Suprapubic skin (tissue), 4 donors: ENCODE measurements at regions not wholly inside any gene's neighbourhood (a gene's known extent, or its start where the extent isn't known, plus 50 kb on each side); places are given as distances from the start of the nearest gene placed in this dataset.

Source experiments
- DNase-seq, 2 donors: peaks; one replicate each; pipeline ENCODE4 v3.0.0-alpha.2; 2019; ENCODE audit warnings: low spot score in 2 of 2
- H3K27ac ChIP-seq: fragments of 200-600 bp; sonication (generic); one replicate; pipeline ENCODE4 v1.5.1; 2019
- H3K27me3 ChIP-seq: fragments of 200-600 bp; sonication (generic); one replicate; pipeline ENCODE4 v1.5.1; 2019
- H3K36me3 ChIP-seq: fragments of 200-600 bp; sonication (generic); one replicate; pipeline ENCODE4 v1.5.1; 2019
- H3K4me1 ChIP-seq: fragments of 200-600 bp; sonication (generic); one replicate; pipeline ENCODE4 v1.5.1; 2019
- H3K4me3 ChIP-seq: fragments of 200-600 bp; sonication (generic); one replicate; pipeline ENCODE4 v1.5.1; 2019; ENCODE audit warnings: mild to moderate bottlenecking
- H3K9me3 ChIP-seq: fragments of 200-600 bp; sonication (generic); one replicate; pipeline ENCODE4 v1.5.1; 2019
- EP300 ChIP-seq: sonication (generic); formaldehyde crosslinking; IDR thresholded peaks from one replicate; pipeline ENCODE4 v1.6.1; 2017; ENCODE audit warnings: antibody characterized with exemption
- POLR2A ChIP-seq, 2 donors: fragments of 450-650 bp; IDR thresholded peaks; one replicate each; pipeline ENCODE4 v1.6.1; 2017; ENCODE audit warnings: antibody characterized with exemption in 2 of 2, mild to moderate bottlenecking in 2 of 2, moderate library complexity in 2 of 2
- POLR2AphosphoS5 ChIP-seq, 3 donors: sonication (generic); formaldehyde crosslinking; IDR thresholded peaks; one replicate each; pipeline ENCODE4 v1.6.1; 2017; ENCODE audit warnings: antibody characterized with exemption in 3 of 3
- WGBS: methylation state at CpG from one replicate; pipeline ENCODE4 v1.1.5; 2018; 5-methylcytosine and 5-hydroxymethylcytosine counted together
- TF ChIP-seq, protein P1 (sequence below), 2 donors: fragments of 200-600 bp in 1 of 2; fragments of 450-650 bp in 1 of 2; sonication (generic) in 1 of 2; IDR thresholded peaks; one replicate each; pipeline ENCODE4 v1.5.1; 2016 to 2019; ENCODE audit warnings: antibody characterized with exemption in 2 of 2, mild to moderate bottlenecking in 1 of 2, moderate library complexity in 1 of 2

DNA sequence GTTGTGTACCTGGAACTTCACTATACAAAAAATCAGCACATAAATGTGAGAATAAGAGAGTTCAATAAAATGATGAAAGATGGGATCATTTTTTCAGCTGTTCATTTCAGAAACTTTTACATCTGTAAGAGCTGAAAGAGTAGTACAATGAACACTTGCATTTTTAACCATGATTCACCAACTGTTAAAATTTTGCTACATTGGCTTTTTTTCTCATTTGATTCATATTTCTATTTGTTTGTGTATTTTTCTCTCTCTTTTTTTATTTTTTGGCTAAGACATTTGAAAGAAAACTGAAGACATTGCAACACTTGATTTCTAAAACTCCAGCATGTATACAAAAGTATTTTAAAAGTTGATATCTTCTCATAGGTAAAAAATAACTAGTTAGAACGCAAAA is 98.3 kb upstream of the CDIN1 start:
- no peaks in the 10 kb centered on the region for H3K9me3 ChIP-seq
- H3K36me3 ChIP-seq: no peaks in the 10 kb centered on the region
- no peak overlapping the region for H3K27ac ChIP-seq
- TF ChIP-seq, protein P1, sequence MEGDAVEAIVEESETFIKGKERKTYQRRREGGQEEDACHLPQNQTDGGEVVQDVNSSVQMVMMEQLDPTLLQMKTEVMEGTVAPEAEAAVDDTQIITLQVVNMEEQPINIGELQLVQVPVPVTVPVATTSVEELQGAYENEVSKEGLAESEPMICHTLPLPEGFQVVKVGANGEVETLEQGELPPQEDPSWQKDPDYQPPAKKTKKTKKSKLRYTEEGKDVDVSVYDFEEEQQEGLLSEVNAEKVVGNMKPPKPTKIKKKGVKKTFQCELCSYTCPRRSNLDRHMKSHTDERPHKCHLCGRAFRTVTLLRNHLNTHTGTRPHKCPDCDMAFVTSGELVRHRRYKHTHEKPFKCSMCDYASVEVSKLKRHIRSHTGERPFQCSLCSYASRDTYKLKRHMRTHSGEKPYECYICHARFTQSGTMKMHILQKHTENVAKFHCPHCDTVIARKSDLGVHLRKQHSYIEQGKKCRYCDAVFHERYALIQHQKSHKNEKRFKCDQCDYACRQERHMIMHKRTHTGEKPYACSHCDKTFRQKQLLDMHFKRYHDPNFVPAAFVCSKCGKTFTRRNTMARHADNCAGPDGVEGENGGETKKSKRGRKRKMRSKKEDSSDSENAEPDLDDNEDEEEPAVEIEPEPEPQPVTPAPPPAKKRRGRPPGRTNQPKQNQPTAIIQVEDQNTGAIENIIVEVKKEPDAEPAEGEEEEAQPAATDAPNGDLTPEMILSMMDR (IDR thresholded peaks at IDR 0.05): no peak
- TF ChIP-seq POLR2AphosphoS5 (IDR thresholded peaks at IDR 0.05) (no peak), POLR2A (IDR thresholded peaks at IDR 0.05) (no peak), EP300 (no peak)
- H3K4me3 ChIP-seq: no peak overlapping the region
- no peak for DNase-seq
- H3K4me1 ChIP-seq: no peaks in the 10 kb centered on the region
- 86% methylated on average over 1 of the region's 1 CpG for WGBS
- H3K27me3 ChIP-seq: no peaks in the 10 kb centered on the region

DNA sequence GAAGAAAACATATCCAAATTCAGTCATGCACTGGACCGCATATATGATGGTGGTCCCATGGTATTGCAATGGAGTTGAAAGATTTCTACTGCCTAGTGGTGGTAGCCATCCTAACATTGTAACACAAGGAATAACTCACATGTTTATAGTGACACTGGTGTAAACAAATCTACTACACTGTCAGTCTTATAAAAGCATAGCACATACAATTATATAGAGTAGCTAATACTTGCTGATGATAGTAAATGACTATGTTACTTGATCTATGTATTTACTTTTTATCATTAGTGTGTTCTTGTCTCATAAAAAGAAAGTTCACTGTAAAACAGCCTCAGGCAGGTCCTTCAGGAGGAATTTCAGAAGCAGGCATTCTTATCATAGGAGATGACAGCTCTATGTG is 96.0 kb upstream of the CDIN1 start:
- no peak for TF ChIP-seq EP300
- TF ChIP-seq, protein P1 (IDR thresholded peaks at IDR 0.05): no peak
- H3K4me3 ChIP-seq: no peak overlapping the region
- no peaks in the 10 kb centered on the region for H3K4me1 ChIP-seq
- no peaks in the 10 kb centered on the region for H3K36me3 ChIP-seq
- H3K9me3 ChIP-seq: no peaks in the 10 kb centered on the region
- no peak for DNase-seq
- H3K27ac ChIP-seq: no peak overlapping the region
- 100% methylated on average over 1 of the region's 1 CpG for WGBS
- H3K27me3 ChIP-seq: no peaks in the 10 kb centered on the region

DNA sequence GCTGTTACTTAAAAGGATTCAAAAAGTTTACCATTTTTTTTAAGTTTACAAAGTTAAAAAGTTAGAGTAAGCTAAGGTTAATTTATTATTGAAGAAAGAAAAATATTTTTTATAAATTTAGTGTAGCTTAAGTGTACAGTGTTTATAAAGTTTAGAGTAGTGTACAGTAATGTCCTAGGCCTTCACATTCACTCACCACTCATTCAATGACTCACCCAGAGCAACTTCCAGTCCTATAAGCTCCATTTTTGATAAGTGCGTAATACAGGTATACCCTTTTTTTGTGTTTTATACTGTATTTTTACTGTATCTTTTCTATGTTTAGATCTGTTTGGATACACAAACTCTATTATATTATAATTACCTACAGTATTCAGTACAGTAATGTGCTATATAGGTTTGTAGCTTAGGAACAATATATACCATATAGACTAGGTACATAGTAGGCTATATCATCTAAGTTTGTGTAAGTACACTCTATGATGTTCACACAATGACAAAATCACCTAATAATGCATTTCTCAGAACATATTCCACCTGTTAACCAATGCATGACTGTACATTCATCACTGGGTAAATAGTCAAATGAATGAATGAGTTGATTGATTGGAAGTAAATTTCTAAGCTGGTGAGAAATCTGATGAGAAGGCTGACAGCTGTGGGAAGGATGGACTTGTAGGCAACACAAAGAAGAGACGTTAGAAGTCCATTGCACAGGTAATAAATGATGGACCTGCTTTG is 95.2 kb upstream of the CDIN1 start:
- WGBS: 92% methylated on average over 2 of the region's 2 CpGs
- Histone ChIP-seq H3K27ac (no peak overlapping the region), H3K4me1 (no peaks in the 10 kb centered on the region), H3K36me3 (no peaks in the 10 kb centered on the region), H3K9me3 (no peaks in the 10 kb centered on the region), H3K27me3 (no peaks in the 10 kb centered on the region), H3K4me3 (no peak overlapping the region)
- no peak for DNase-seq
- TF ChIP-seq, protein P1 (IDR thresholded peaks at IDR 0.05): no peak

DNA sequence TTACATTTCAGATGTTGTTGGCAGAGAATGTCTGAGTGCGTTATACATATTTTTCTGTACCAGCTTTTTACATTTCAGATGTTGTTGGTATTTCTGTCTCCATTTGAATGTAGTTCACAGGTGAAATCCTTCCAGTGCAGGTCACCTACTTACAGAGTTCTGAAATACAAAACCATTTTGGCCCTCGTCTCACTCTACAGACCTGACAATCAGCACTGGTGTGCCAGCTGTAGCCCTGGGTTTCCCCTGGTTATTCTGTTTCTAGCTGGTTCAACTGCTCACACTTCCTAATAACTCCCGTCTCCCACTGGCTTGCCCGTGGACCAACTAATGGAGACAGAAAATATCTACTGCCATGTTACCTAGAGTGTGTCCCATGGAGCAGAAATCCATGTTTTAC is 87.5 kb upstream of the CDIN1 start:
- no peaks in the 10 kb centered on the region for H3K36me3 ChIP-seq
- no peak overlapping the region for H3K27ac ChIP-seq
- WGBS: 81% methylated on average over 4 of the region's 4 CpGs
- TF ChIP-seq, protein P1 (IDR thresholded peaks at IDR 0.05): no peak
- no peak for TF ChIP-seq EP300
- no peak for TF ChIP-seq POLR2AphosphoS5 (IDR thresholded peaks at IDR 0.05)
- no peak for TF ChIP-seq POLR2A (IDR thresholded peaks at IDR 0.05)
- no peak overlapping the region for H3K4me3 ChIP-seq
- no peak for DNase-seq
- no peaks in the 10 kb centered on the region for H3K9me3 ChIP-seq
- no peaks in the 10 kb centered on the region for H3K4me1 ChIP-seq
- no peaks in the 10 kb centered on the region for H3K27me3 ChIP-seq

DNA sequence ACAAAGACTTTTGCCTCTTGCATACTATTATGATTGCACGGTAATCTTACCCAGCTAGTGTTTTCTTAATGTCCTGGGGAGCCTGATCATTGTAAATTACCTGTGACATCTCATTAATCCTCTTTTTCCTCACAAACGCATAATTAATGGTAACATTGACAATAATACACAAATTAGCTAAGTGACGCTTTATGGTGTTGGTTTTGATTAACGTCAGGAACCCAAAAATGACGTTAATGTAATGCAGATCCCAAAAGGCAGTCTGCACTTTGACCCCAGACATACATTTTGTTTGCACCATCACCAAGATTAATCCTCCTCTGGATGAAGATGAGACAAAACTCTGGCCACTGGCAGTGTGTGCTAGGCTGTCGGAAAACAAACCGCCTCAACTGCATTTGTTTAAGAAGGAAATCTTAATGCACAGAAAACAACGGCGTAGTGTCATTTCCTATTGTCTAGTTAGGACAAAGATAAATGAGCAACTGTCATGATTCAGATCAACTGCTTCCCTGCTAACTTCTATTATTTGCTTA is 83.9 kb upstream of the CDIN1 start:
- WGBS: 84% methylated on average over 9 of the region's 9 CpGs
- DNase-seq: no peak
- Histone ChIP-seq H3K4me1 (no peaks in the 10 kb centered on the region), H3K27ac (no peak overlapping the region), H3K36me3 (no peaks in the 10 kb centered on the region), H3K4me3 (no peak overlapping the region), H3K9me3 (no peaks in the 10 kb centered on the region), H3K27me3 (no peaks in the 10 kb centered on the region)
- TF ChIP-seq, protein P1 (IDR thresholded peaks at IDR 0.05): no peak
- TF ChIP-seq EP300 (no peak), POLR2AphosphoS5 (IDR thresholded peaks at IDR 0.05) (no peak), POLR2A (IDR thresholded peaks at IDR 0.05) (no peak)
